ENCODE measurements at regions not wholly inside any gene's neighbourhood (a gene's known extent, or its start where the extent isn't known, plus 50 kb on each side); places are given as distances from the start of the nearest gene placed in this dataset.

GRCh38 chr4:124913237-124913636 lies 200.7 kb upstream of the ANKRD50 start:
- H3K4me3 ChIP-seq (ENCODE audit: low read depth, low read length), result no peak overlapping the region
- TF ChIP-seq, protein P1, sequence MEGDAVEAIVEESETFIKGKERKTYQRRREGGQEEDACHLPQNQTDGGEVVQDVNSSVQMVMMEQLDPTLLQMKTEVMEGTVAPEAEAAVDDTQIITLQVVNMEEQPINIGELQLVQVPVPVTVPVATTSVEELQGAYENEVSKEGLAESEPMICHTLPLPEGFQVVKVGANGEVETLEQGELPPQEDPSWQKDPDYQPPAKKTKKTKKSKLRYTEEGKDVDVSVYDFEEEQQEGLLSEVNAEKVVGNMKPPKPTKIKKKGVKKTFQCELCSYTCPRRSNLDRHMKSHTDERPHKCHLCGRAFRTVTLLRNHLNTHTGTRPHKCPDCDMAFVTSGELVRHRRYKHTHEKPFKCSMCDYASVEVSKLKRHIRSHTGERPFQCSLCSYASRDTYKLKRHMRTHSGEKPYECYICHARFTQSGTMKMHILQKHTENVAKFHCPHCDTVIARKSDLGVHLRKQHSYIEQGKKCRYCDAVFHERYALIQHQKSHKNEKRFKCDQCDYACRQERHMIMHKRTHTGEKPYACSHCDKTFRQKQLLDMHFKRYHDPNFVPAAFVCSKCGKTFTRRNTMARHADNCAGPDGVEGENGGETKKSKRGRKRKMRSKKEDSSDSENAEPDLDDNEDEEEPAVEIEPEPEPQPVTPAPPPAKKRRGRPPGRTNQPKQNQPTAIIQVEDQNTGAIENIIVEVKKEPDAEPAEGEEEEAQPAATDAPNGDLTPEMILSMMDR (conservative IDR thresholded peaks at IDR 0.05; ENCODE audit: low read depth, low read length), result peak; percentile 17
- no peak for DNase-seq (ENCODE audit: low read depth)

- no peak for DNase-seq (ENCODE audit: low read depth)
- H3K4me3 ChIP-seq (ENCODE audit: low read depth, low read length), result no peak overlapping the region
- TF ChIP-seq, protein P1 (conservative IDR thresholded peaks at IDR 0.05; ENCODE audit: low read depth, low read length), result no peak
These were observed 197.8 kb upstream of the ANKRD50 start for GRCh38 chr4:124910327-124910726.

GRCh38 chr4:124907881-124908280 lies 195.3 kb upstream of the ANKRD50 start:
- TF ChIP-seq, protein P1 (conservative IDR thresholded peaks at IDR 0.05; ENCODE audit: low read depth, low read length), result no peak
- H3K4me3 ChIP-seq (ENCODE audit: low read depth, low read length), result no peak overlapping the region
- no peak for DNase-seq (ENCODE audit: low read depth)

DNA sequence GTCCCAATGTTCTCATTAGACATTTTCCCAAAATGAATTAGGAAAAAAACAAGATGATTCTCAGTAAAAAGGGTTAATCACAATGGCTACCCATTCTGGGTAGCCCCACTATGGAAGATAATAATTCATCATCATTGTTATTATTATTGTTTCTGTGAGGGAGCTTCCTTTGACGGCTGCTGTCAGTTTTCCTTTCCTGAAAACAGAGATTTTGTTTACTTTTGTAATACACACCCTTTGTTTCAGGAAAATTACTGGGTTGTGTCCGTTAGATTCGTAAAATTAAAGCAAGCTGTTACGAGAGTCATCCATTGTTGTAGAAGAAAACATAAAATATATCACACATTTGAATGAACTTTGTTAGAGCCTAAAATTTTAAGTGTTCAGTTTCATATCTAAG lies 192.9 kb upstream of the ANKRD50 start:
- no peak for DNase-seq (ENCODE audit: low read depth)
- TF ChIP-seq, protein P1 (conservative IDR thresholded peaks at IDR 0.05; ENCODE audit: low read depth, low read length), result no peak
- H3K4me3 ChIP-seq (ENCODE audit: low read depth, low read length), result no peak overlapping the region

GRCh38 chr4:124904723-124905388 lies 192.3 kb upstream of the ANKRD50 start:
- H3K4me3 ChIP-seq (ENCODE audit: low read depth, low read length), result no peak overlapping the region

DNA sequence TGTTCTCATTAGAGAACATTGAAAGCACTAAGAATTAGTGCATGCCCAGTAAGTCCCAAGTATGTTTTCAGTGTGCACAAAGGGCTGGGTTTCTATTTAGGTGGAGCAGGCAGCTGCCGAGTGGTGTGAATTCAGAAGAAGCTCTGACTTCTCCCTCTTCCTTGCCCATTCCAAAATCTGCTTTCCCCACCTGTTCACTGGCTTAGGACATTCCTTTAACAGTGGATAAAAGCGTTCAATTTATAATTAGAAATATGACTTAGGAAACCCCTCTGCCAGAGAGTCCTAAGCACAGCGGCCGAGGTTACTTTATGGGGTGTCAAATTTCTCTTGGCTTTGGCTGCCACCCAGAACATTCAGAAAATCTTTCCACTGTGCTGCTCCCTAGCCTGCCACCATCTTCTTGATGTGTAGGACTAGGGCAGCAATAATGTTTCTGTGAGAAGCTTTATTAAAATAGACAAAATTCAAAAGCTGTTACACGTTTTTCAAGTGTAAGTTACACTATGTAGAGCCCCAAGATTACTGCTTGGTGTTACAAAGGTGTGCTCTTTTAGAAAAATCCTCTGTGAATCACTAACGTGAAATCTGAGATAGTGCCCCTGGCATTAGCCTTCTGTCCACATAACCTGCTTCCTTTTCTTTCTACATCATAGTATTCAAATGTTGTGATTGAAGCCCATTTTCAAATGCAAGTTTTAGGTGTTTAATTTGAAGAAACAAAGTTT lies 191.6 kb upstream of the ANKRD50 start:
- peak overlapping the region; percentile 44 for H3K4me3 ChIP-seq (ENCODE audit: low read depth, low read length)

More at GRCh38 chr4:124904723-124905388, 192.3 kb upstream of the ANKRD50 start:
- TF ChIP-seq, protein P1 (conservative IDR thresholded peaks at IDR 0.05; ENCODE audit: low read depth, low read length), result no peak
- DNase-seq (ENCODE audit: low read depth), result no peak

More for the DNA sequence above, 191.6 kb upstream of the ANKRD50 start:
- TF ChIP-seq, protein P1 (conservative IDR thresholded peaks at IDR 0.05; ENCODE audit: low read depth, low read length), result no peak
- peak; percentile 84 for DNase-seq (ENCODE audit: low read depth)

Data from choroid plexus epithelial cell (primary cell).